HEK293T (cell line): ENCODE measurements at regions not wholly inside any gene's neighbourhood (a gene's known extent, or its start where the extent isn't known, plus 50 kb on each side); places are given as distances from the start of the nearest gene placed in this dataset.

Experiments used
- CTCF ChIA-PET: fragments of 350-600 bp; formaldehyde crosslinking; extraction: SDS; loops from one replicate; lab custom pipeline; 2021; ENCODE audit warnings: antibody characterized with exemption, inconsistent platforms; lab: Yijun Ruan, JAX
- POLR2A ChIA-PET: fragments of 350-600 bp; formaldehyde crosslinking; extraction: SDS; loops from one replicate; lab custom pipeline; 2020; ENCODE audit warnings: antibody characterized with exemption, inconsistent platforms; lab: Yijun Ruan, JAX
- DNase-seq: peaks from one replicate; pipeline ENCODE4 v3.0.0; 2012; ENCODE audit warnings: mixed read lengths; ENCODE audit errors: extremely low spot score
- ARNT ChIP-seq: fragments of 450-650 bp; IDR thresholded peaks from 2 replicates; pipeline ENCODE4 v1.6.1; 2017; ENCODE audit warnings: mild to moderate bottlenecking
- BHLHE40 ChIP-seq: fragments of 450-650 bp; IDR thresholded peaks from 2 replicates; pipeline ENCODE4 v1.6.1; 2016; ENCODE audit warnings: mild to moderate bottlenecking, moderate library complexity, borderline replicate concordance
- CTBP1 ChIP-seq: fragments of 450-650 bp; IDR thresholded peaks from 2 replicates; pipeline ENCODE4 v1.6.1; 2016; ENCODE audit warnings: borderline replicate concordance
- ELF4 ChIP-seq: fragments of 450-650 bp; IDR thresholded peaks from 2 replicates; pipeline ENCODE4 v1.6.1; 2017; ENCODE audit warnings: antibody characterized with exemption
- FOXA1 ChIP-seq: fragments of 450-650 bp; IDR thresholded peaks from 2 replicates; pipeline ENCODE4 v1.6.1; 2016; ENCODE audit warnings: mild to moderate bottlenecking
- FOXK2 ChIP-seq: fragments of 450-650 bp; IDR thresholded peaks from 2 replicates; pipeline ENCODE4 v1.6.1; 2016; ENCODE audit warnings: mild to moderate bottlenecking
- FOXM1 ChIP-seq: fragments of 450-650 bp; IDR thresholded peaks from 2 replicates; pipeline ENCODE4 v1.6.1; 2017; ENCODE audit warnings: mild to moderate bottlenecking, borderline replicate concordance
- HDGF ChIP-seq: fragments of 450-650 bp; IDR thresholded peaks from 2 replicates; pipeline ENCODE4 v1.6.1; 2017; ENCODE audit warnings: antibody characterized with exemption, borderline replicate concordance
- L3MBTL2 ChIP-seq: fragments of 450-650 bp; conservative IDR thresholded peaks from 2 replicates; pipeline ENCODE4 v1.6.1; 2016; ENCODE audit warnings: mild to moderate bottlenecking
- LEF1 ChIP-seq: fragments of 450-650 bp; IDR thresholded peaks from 2 replicates; pipeline ENCODE4 v1.6.1; 2017; ENCODE audit warnings: mild to moderate bottlenecking, borderline replicate concordance
- NFRKB ChIP-seq: fragments of 450-650 bp; IDR thresholded peaks from 2 replicates; pipeline ENCODE4 v1.6.1; 2016; ENCODE audit warnings: mild to moderate bottlenecking, moderate library complexity
- PKNOX1 ChIP-seq: fragments of 450-650 bp; IDR thresholded peaks from 2 replicates; pipeline ENCODE4 v1.6.1; 2016
- SP1 ChIP-seq: fragments of 450-650 bp; IDR thresholded peaks from 2 replicates; pipeline ENCODE4 v1.6.1; 2017
- SUZ12 ChIP-seq: fragments of 450-650 bp; IDR thresholded peaks from 2 replicates; pipeline ENCODE4 v1.6.1; 2016; ENCODE audit warnings: mild to moderate bottlenecking
- TARDBP ChIP-seq: fragments of 450-650 bp; IDR thresholded peaks from 2 replicates; pipeline ENCODE4 v1.6.1; 2016
- ZNF384 ChIP-seq: fragments of 450-650 bp; IDR thresholded peaks from 2 replicates; pipeline ENCODE4 v1.6.1; 2016

- ChIA-PET POLR2A (no interaction called here), CTCF (no interaction called here)
- DNase-seq: no peak
- TF ChIP-seq FOXA1 (no peak), HDGF (no peak), PKNOX1 (no peak), CTBP1 (no peak), FOXK2 (no peak), FOXM1 (no peak), SP1 (no peak), L3MBTL2 (no peak)
Observed at GRCh38 chr14:101288436-101289229, 272.7 kb upstream of the DIO3 start.

GRCh38 chr14:101289230-101289690 lies 272.0 kb upstream of the DIO3 start:
- no peak for DNase-seq
- TF ChIP-seq FOXM1 (no peak), TARDBP (no peak), SUZ12 (no peak), BHLHE40 (no peak), L3MBTL2 (no peak), PKNOX1 (no peak), CTBP1 (no peak), ARNT (no peak), HDGF (no peak), FOXK2 (no peak), LEF1 (no peak), NFRKB (no peak), ELF4 (no peak), FOXA1 (no peak), ZNF384 (no peak)
- ChIA-PET POLR2A (no interaction called here), CTCF (no interaction called here)

GRCh38 chr14:101289911-101290310 lies 271.4 kb upstream of the DIO3 start:
- no peak for DNase-seq
- TF ChIP-seq SUZ12 (no peak), L3MBTL2 (no peak), ARNT (no peak), FOXA1 (no peak), SP1 (no peak), ZNF384 (no peak), ELF4 (no peak), HDGF (no peak), CTBP1 (no peak), PKNOX1 (no peak), NFRKB (no peak), BHLHE40 (no peak), FOXM1 (no peak), LEF1 (no peak), TARDBP (no peak), FOXK2 (no peak)
- ChIA-PET CTCF (no interaction called here), POLR2A (no interaction called here)

GRCh38 chr14:101290611-101291010 lies 270.7 kb upstream of the DIO3 start:
- no peak for DNase-seq
- no peak for TF ChIP-seq HDGF
- no peak for TF ChIP-seq SP1
- ChIA-PET POLR2A (no interaction called here), CTCF (no interaction called here)

- DNase-seq: no peak
- TF ChIP-seq NFRKB (no peak), SP1 (no peak), HDGF (no peak), TARDBP (no peak), ELF4 (no peak), CTBP1 (no peak), PKNOX1 (no peak)
- CTCF ChIA-PET: no interaction called here
- POLR2A ChIA-PET: no interaction called here
Observed at GRCh38 chr14:101291390-101291789, 269.9 kb upstream of the DIO3 start.

GRCh38 chr14:101292448-101292847 lies 268.8 kb upstream of the DIO3 start:
- DNase-seq: no peak
- ChIA-PET CTCF (no interaction called here), POLR2A (no interaction called here)
- TF ChIP-seq TARDBP: no peak
- TF ChIP-seq SP1: no peak
- no peak for TF ChIP-seq FOXA1

- ChIA-PET POLR2A (no interaction called here), CTCF (no interaction called here)
- TF ChIP-seq PKNOX1: no peak
- TF ChIP-seq BHLHE40: no peak
- no peak for TF ChIP-seq ELF4
- no peak for TF ChIP-seq TARDBP
- no peak for TF ChIP-seq FOXK2
- TF ChIP-seq L3MBTL2: no peak
- no peak for TF ChIP-seq LEF1
- TF ChIP-seq ARNT: no peak
- no peak for TF ChIP-seq SP1
- no peak for TF ChIP-seq HDGF
- no peak for DNase-seq
Observed at GRCh38 chr14:101293605-101294004, 267.7 kb upstream of the DIO3 start.
